ENCODE measurements at regions not wholly inside any gene's neighbourhood (a gene's known extent, or its start where the extent isn't known, plus 50 kb on each side); places are given as distances from the start of the nearest gene placed in this dataset.

GRCh38 chr20:22366631-22367030, 217.7 kb downstream of the FOXA2 start:
- DNase-seq: no peak

- DNase-seq: no peak
These were observed 229.7 kb downstream of the FOXA2 start for GRCh38 chr20:22354647-22355046.

- DNase-seq: no peak
These were observed 230.8 kb downstream of the FOXA2 start for GRCh38 chr20:22353586-22353985.

GRCh38 chr20:22352019-22352418, 232.4 kb downstream of the FOXA2 start:
- DNase-seq: no peak

GRCh38 chr20:22350624-22351023, 233.7 kb downstream of the FOXA2 start:
- no peak for DNase-seq

GRCh38 chr20:22348010-22348409, 236.4 kb downstream of the FOXA2 start:
- DNase-seq: no peak

- no peak for DNase-seq
These were observed 237.7 kb downstream of the FOXA2 start for GRCh38 chr20:22346716-22347115.

- DNase-seq: no peak
These were observed 240.8 kb downstream of the FOXA2 start for GRCh38 chr20:22343612-22344011.

GRCh38 chr20:22342410-22342809, 242.0 kb downstream of the FOXA2 start:
- DNase-seq: no peak

GRCh38 chr20:22341508-22341907, 242.9 kb downstream of the FOXA2 start:
- peak; percentile 6 for DNase-seq

- no peak for DNase-seq
These were observed 244.4 kb downstream of the FOXA2 start for GRCh38 chr20:22339946-22340345.

- DNase-seq: peak; percentile 57
These were observed 245.1 kb downstream of the FOXA2 start for GRCh38 chr20:22339091-22339881.

- no peak for DNase-seq
These were observed 246.1 kb downstream of the FOXA2 start for GRCh38 chr20:22338140-22338708.

- DNase-seq: no peak
These were observed 249.2 kb downstream of the FOXA2 start for GRCh38 chr20:22335210-22335609.

GRCh38 chr20:22333885-22334545, 250.4 kb downstream of the FOXA2 start:
- DNase-seq: peak; percentile 42

GRCh38 chr20:22324505-22324904, 259.9 kb downstream of the FOXA2 start:
- DNase-seq: no peak

- no peak for DNase-seq
These were observed 261.9 kb downstream of the FOXA2 start for GRCh38 chr20:22322513-22322912.

GRCh38 chr20:22321191-22321590, 263.2 kb downstream of the FOXA2 start:
- DNase-seq: no peak

- DNase-seq: no peak
These were observed 264.0 kb downstream of the FOXA2 start for GRCh38 chr20:22320245-22320915.

- DNase-seq: no peak
These were observed 268.6 kb downstream of the FOXA2 start for GRCh38 chr20:22315771-22316170.

GRCh38 chr20:22315073-22315472, 269.3 kb downstream of the FOXA2 start:
- no peak for DNase-seq

- peak; percentile 23 for DNase-seq
These were observed 271.5 kb downstream of the FOXA2 start for GRCh38 chr20:22312744-22313346.

- no peak for DNase-seq
These were observed 275.4 kb downstream of the FOXA2 start for GRCh38 chr20:22308934-22309333.

Measured in fibroblast of skin of abdomen (primary cell).